HG02763 (cell line): ENCODE measurements at regions not wholly inside any gene's neighbourhood (a gene's known extent, or its start where the extent isn't known, plus 50 kb on each side); places are given as distances from the start of the nearest gene placed in this dataset.

Experiments
- ATAC-seq: cut with Tn5 transposase; IDR thresholded peaks from one replicate; pipeline ENCODE4 v1.9.1; 2021; ENCODE audit warnings: mild to moderate bottlenecking, moderate library complexity; ENCODE audit not compliant: unreplicated experiment

DNA sequence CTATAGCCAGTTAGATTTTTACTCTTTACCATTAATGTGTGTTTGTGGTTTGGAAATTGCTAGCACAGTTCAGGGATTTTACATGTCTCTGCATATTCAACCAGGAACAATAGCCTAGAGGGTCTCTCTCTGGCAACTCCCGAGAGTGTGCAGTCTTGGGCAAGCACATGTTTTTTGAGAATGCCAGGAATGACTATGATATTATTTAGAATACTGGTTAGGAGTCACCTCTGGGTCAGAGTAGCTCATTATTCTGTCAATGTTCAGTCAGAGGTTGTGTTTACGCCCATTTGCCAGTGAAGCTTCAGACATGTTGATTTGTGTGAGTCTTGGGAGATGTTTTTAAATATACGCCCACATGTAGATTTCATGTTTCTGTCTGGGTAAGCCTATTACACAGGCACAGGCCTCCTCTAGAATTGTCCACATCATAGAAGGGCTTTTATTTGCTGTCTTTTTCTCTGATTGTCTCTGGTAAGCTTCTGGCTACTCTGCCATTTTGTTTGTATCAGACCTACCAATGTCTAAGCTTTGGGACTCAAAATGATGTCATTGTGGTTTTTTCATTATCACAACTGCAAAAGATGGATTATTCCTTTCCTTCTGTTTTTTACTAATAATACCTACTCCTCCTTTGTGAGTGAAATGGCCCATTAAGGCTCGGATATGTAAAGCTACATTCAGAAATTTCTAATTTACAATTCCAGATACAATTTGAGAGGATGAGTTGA, 203.1 kb upstream of the PPFIA2 start:
- no peak for ATAC-seq

DNA sequence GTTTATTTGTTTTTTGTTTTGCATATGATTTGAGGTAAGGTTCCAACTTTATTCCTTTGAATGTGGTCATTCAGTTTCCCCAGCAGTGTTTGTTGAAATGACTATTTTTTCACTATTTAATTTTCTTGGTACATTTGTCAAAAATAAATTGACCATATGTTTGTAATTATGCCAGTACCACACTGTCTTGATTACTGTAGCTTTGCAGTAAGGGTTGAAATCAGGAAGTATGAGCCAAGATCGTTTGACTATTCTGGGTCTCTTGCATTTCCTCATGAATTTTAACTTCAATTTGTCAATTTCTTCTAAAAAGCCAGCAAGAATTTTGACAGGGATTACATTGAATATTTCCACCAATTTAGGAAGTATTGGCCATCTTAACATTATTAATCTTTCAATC, 199.3 kb upstream of the PPFIA2 start:
- no peak for ATAC-seq

DNA sequence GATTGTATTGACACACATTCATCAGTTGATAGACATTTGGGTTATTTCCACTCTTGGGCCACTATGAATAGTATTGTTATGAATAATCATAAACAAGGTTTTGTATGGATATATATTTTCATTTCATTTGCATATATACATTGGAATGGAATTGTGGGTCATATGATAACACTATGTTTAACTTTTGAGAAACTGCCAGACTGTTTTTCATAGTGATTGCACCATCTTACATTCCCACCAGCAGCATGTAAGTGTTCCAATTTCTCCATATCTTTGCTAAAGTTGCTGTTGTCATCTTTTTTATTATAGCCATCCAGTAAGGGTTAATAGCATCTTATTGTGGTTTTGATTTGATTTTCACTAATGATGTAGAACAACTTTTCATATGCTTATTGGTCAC, 198.5 kb upstream of the PPFIA2 start:
- ATAC-seq: no peak

DNA sequence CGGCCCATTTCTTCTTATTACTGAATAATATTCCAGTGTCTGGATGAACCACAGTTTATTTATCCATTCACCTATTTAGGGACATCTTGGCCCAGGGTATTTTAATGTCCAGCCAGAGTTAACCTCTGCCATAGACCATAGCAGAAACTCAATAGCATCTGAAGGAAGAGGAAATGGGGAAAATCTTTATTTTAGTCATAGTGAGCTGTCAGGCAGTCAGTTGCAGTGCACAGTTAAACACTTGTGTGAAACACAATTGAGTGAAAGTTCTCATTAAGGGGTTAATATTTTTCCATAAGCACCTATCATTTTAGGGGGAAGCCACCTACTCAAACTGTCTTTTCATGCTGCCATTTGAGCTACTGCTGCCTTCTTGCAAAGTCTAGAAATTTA, 197.3 kb upstream of the PPFIA2 start:
- no peak for ATAC-seq

DNA sequence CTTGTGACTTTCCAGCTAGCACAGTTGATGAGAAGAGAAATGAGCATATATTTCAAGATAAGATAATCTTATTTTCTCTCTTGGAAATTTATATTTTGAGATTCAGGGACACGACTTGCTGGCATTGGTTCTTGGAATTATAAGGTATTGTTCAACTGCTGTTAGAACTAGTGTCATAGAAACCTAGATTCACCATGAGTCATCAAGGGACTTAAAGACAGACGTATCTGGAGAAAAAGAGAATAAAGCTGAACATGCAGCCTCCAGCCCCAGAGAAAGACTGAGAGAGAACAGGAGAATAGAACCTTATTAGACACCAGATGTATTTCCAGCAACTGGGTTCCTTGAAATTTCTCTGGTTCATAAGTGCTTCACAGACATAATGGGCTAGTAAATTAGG, 194.4 kb upstream of the PPFIA2 start:
- ATAC-seq: no peak

DNA sequence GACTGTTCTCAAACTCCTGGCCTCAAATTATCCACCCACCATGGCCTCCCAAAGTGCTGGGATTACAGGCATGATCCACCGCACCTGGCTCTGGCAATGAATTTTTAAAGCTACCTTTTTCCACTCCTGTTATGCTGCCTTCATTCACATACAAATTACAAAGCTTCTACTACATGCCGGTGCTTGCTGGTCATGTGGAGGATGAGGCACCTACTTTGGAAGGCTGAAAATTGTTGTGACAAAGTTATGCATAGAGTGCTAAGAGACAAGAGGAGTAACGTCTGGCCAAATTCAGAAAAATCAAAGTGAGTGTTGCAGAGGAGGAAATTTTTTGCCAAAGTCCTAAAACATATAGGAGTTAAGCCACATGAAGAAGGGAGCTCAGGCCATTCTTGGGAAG, 191.7 kb upstream of the PPFIA2 start:
- no peak for ATAC-seq

DNA sequence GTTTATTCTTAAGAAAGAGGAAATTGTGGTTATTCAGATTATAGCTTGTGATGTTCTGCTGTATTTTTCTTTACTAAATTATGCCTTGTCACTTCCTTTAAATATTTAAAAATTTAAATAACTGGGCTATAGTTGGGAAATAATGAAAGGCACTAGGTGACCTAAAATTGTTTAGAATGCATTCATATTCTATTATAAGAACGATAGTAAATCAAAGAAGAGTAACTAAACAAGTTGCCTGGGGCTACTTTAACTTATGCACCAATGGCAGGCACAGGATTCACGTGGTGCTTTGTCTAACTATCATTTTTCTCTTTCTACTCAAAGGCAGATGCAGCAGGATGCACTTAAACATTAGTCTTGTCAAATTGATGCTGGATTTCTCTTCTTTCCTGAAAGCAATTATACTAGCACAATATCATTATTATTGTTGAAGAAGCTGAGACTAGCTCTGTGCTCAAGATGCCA, 190.7 kb upstream of the PPFIA2 start:
- no peak for ATAC-seq

DNA sequence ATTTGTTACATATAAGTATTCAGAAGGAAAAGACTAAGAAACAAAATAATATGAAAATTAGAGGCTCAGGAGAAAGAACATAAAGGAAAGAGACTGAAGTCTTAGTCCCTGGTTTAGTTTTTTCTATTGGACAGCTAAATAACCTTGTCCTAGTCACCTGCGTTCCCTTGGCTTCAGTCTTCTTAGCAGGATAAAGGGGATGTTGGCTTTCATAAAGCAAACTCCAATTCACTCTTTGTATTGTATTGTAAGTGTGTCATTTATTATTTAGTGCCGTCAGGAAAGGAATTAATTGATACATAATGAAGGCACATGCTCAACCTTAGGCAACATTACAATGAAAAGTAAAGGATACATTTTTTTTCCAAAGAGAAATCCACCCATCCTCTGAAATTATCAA, 190.3 kb upstream of the PPFIA2 start:
- no peak for ATAC-seq

DNA sequence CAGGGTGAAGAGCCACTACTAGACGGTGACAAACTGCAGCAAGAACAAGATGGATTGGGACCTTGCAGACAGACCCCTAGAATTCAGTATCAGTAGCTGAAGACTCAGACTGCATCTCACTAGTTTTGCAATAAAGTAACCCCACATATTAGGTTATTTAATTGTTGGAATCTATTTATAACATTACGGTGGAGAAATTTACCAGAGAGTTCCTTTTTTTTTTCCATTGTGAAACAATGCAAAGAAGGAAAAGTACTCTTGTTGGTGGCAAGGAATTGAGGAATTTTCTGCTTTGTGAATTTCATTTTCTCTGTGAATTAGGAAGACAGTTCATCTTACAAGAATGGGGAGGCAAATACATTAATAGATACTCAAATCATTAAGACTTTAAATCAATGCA, 185.7 kb upstream of the PPFIA2 start:
- no peak for ATAC-seq

DNA sequence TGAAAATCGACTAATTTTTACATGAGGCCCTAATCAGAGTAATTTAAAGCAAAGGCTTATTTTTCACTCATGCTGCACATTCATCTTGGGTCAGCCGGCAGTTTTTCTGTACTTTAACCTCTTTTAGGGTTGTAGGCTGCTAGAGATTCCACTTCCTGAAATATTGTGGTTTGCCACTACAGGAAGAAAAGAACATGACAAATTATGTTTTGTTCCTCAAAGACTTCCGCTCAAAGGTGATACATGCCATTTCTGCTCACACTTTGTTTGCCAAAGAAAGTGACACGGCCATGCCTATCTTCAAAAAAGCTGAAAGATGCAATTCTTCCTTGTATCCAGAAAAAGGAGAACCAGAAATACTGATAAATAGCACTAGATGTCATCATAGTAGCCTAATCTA, 183.4 kb upstream of the PPFIA2 start:
- ATAC-seq: peak; percentile 66

DNA sequence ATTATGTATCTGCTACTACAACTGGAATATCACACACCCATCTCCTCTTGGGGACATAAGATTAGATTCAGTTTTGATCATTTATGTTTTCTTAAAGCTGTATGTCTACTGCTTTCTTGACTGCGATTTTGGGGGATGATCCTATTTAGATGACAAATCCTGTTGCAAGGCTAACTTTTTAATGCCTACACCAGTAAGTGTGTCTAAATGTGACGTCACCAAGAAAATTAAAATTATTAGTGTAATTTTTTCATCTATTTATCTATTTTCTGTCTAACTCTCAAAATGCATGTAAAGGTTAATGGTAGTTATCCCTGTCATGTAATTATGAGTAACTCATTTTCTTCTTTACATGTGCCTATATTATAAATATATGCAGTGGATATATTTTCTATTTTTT, 170.9 kb upstream of the PPFIA2 start:
- ATAC-seq: no peak

DNA sequence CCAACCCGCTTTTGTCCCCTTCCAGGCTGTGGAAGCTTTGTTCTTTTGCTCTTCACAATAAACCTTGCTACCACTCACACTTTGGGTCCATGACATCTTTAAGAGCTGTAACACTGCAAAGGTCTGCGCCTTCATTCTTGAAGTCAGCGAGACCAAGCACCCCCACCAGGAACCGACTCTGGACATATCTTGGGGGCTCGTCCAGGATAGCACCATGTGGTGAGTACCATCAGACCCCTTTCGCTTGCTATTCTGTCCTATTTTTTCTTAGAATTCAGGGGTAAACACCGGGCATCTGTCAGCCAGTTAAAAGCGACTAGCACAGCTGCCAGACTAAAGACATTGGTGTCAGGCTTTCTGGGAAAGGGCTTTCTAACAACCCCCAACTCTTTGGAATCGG, 137.6 kb upstream of the PPFIA2 start:
- ATAC-seq: no peak

DNA sequence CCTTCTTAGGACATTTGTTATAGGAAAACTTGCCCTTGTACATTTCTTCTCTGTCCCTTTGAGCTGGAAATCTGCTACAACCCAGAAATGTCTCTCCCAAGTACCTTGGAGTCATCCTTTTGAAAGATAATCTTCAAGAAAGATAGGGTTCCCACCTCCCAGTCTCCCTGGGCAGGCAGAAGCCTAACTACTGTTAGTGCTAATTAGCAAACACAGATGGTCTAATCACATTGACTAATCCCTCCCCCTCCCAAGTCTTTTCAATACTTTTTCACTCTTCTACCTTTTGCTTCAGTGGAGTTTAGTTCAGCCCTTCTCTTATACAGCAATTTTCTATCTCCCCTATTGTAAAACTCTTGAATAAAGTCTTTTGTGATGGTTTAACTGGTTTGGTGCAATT, 129.8 kb upstream of the PPFIA2 start:
- ATAC-seq: no peak

DNA sequence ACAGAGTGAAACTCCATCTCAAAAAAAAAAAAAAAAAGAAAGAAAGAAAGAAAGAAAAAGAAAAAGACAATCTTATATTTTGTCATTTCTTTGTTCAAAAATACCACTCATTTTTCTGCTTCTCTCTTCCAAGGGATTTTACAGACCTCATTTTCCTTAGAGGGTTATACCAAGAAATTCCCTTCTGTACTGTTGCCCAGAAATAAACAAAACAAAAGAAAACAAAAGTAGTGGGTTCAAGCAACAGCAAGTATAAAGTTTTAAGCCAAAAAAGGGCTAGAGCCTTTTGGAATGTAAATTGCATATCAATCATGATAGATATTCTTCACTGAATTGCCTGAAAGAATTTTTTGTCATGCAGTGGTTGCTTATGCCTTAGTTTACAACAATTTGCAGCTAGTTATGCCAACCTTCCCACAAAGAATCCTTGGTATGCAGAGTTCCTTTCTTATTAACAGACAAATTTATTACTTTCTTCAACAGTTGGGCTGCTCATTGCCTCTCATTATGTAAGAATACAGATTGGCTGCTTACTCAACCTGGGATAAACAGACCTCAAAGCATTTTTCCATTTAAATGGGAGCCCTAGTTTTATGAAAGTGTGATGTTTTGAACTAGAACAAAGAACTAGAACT, 129.1 kb upstream of the PPFIA2 start:
- no peak for ATAC-seq

DNA sequence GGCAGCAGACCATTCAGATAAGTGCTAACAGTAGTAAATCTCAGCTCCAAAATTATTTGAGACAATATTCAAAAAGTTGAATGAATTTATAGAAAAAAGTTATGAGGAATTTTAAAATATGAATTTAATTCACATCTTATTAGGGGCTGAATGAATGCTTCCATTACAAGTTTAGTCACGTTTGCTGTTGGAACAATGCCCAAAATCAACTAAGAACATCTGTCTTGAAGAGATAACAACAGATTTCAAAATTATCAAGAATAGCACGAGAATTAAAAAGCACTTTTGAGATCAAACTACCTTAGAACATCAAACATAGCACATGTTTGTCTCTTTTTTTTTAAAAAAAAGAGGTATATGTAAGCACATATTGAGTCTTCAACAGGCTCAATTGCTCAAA, 115.4 kb upstream of the PPFIA2 start:
- no peak for ATAC-seq

DNA sequence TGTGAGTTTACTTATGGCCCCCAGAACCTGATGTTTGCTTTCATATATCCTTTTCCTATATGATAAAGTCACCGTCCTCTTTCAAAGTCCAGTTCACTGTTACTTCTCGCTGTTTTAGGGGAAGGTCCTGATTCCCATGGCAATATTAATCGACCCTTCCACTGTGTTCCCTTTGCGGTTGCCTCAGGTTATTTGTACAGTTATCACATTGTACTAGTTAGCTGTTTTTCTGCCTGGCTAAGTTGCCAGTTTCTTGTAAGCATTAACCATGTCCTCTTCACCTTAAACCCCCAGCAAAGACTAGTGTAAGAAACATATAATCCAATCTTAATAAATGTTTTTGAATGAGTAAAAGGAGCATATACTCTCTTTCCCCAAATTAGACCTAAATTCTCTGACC, 115.0 kb upstream of the PPFIA2 start:
- no peak for ATAC-seq

DNA sequence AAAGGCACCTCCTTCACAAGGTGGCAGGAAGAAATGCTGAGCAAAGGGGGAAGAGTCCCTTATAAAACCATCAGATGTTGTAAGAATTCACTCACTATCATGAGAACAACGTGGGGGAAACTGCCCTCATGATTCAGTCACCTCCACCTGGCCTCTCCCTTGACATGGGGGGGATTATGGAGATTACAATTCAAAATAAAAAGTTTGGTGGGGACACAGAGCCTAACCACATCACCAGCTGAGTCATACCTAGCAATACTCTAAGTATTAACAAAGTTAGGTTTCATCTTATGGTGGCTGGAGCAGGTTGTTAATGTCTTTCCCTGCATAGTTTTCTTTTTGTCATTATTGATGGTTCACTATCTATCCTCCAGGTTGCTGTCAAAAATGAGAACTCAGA, 113.2 kb upstream of the PPFIA2 start:
- no peak for ATAC-seq

DNA sequence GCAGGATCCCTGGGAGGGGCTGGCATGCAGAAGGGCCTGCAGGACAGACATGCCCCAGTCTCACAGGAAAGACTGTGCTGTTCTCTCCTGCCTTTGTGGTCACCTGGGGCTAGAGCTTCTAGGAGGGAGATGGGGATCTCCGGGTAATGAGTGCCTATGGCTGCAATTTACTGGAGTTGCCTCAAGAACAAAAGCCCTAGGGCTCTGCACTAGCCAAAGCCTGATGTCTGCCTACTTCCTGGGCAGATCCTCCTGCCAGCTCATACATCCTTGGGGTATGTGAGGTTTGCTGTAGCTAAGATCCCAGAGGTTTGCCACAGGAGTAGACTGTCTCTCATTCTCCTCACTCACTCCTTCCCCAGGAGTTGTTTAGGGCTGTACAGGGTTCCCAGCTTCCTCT, 106.9 kb upstream of the PPFIA2 start:
- ATAC-seq: no peak

DNA sequence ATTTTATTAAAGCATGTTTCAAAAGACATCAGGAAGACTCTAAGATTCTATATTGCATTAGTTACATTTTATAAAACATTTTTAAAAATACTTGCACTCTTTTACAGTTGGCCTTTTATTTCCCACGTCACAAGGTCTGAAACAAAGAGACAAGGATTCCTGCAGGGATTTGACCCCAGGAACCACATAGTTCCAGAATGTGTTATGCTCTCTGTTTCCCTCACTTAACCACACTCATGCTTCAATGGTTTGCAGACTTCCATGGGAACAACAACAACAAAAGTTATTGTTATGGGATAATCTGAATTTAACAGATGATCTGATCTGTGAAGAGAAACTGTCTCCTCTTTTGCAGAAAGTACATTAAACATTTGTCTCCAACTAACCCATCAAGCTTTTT, 104.3 kb upstream of the PPFIA2 start:
- ATAC-seq: no peak

DNA sequence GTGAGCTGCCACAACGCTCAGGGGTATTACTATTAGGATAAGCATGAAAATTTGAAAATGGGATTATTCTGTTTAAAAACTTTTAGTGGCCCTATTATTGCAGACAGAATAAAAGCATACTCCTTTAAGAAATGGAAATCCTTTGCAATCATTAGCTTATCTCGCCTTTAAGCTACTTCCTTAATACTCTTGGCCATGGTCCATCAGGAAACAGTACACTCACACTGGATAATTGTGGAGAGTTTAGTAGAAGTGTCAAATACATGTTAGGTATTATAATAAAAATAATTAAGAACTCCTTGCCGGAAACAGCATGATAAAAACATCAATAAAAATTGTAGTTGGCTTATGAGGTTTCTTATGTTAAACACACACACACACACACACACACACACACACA, 100.4 kb upstream of the PPFIA2 start:
- ATAC-seq: no peak

DNA sequence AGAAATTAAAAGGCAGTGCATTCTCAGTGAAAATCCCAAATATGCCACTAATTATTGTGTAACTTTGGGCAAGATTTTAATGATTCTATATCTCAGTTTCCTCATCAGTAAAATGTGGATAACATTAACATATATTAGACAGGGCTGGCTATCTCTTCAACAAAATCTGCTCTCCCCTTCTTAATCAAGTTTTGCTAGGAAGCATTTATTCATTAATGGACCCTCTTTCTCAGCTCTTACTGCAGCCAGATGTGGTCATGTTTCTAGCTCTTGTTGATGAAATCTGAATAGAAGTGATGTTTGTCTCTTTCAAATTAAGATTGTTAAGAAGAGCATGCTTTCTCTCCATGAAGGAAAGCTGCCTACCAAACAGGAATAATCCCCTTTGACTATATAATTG, 84.4 kb upstream of the PPFIA2 start:
- ATAC-seq: no peak

DNA sequence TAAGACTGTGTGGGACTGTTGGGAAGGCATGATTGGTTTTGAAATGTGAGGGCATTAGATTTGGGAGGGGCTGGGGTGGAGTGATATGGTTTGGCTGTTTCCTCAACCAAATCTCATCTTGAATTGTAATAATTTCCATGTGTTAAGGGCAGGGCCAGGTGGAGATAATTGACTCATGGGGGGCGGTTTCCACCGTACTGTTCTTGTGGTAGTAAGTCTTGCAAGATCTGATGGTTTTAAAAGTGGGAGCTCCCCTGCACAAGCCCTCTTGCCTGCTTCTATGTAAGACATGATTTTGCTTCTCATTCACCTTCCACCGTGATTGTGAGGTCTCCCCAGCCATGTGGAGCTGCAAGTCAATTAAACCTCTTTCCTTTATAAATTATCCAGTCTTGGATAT, 76.6 kb upstream of the PPFIA2 start:
- ATAC-seq: no peak
